GM12873 (cell line): ENCODE measurements at regions not wholly inside any gene's neighbourhood (a gene's known extent, or its start where the extent isn't known, plus 50 kb on each side); places are given as distances from the start of the nearest gene placed in this dataset.

Experiments
- TF ChIP-seq, protein P1 (sequence below): IDR thresholded peaks from 2 replicates; pipeline ENCODE4 v1.5.1; 2012; ENCODE audit warnings: low read depth, mild to moderate bottlenecking, moderate library complexity, low read length, control low read depth; ENCODE audit not compliant: insufficient read depth; ENCODE audit errors: missing control alignments

DNA sequence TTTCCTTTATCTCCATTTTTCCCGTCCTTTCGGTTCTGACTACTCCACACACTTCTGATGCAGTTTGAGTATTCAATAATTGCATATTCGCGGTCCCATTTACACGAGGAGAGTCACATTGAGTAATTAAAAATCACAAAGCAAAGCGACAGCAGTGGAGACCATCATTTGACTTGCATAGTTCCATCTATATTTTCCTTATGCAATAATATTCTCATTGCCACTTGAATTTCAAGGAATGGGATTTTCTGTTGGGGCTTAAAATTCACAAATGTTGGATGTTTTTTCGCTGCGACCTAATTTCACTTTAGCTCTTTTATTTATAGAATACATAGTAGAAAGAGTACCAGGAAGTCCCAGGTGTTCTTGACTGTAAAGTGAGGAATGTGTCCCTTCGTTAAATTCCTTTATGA is 186.8 kb downstream of the ZEB2 start:
- TF ChIP-seq, protein P1, sequence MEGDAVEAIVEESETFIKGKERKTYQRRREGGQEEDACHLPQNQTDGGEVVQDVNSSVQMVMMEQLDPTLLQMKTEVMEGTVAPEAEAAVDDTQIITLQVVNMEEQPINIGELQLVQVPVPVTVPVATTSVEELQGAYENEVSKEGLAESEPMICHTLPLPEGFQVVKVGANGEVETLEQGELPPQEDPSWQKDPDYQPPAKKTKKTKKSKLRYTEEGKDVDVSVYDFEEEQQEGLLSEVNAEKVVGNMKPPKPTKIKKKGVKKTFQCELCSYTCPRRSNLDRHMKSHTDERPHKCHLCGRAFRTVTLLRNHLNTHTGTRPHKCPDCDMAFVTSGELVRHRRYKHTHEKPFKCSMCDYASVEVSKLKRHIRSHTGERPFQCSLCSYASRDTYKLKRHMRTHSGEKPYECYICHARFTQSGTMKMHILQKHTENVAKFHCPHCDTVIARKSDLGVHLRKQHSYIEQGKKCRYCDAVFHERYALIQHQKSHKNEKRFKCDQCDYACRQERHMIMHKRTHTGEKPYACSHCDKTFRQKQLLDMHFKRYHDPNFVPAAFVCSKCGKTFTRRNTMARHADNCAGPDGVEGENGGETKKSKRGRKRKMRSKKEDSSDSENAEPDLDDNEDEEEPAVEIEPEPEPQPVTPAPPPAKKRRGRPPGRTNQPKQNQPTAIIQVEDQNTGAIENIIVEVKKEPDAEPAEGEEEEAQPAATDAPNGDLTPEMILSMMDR: no peak

DNA sequence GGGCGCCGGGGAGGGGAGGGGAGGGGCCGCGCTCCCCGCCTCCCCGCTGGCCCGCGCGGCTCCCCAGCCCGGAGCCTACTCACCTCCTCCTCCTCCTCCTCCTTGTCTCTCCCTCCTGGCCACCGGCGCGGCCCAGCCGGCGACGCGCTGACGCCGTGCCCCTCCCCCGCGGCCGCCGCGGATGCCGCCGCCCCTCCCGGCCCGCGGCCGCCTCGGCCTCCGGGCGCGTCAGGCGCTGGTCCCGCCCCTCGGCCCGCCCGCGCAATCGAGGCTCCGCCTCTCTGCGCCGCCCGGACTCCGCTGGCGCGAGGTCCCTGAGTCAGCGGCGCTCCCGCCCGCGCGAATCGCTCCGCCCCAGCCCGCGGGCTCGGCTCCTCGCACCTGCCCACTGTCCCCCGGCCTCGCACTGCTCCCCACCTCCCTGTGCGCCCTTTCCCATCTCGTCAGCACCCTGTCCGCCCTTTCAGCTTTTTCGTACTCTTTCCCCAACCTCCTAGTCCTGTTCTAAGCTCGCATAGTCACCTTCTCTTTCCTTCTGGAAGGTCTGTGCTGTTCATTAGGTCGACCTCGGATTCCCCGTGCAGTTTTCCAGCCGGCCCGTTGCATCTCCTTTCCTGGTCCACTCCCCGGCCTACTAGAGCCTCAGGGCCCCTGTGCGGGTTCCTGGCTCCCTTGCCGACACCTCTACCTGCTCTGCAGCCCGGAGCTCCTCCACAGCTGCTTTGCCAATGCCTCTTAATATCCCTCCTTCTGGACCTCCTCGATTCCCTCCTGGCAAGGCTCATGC is 187.4 kb downstream of the ZEB2 start:
- TF ChIP-seq, protein P1: no peak

- TF ChIP-seq, protein P1: peak; percentile 25
Observed at GRCh38 chr2:144331674-144332355, 188.1 kb downstream of the ZEB2 start.

DNA sequence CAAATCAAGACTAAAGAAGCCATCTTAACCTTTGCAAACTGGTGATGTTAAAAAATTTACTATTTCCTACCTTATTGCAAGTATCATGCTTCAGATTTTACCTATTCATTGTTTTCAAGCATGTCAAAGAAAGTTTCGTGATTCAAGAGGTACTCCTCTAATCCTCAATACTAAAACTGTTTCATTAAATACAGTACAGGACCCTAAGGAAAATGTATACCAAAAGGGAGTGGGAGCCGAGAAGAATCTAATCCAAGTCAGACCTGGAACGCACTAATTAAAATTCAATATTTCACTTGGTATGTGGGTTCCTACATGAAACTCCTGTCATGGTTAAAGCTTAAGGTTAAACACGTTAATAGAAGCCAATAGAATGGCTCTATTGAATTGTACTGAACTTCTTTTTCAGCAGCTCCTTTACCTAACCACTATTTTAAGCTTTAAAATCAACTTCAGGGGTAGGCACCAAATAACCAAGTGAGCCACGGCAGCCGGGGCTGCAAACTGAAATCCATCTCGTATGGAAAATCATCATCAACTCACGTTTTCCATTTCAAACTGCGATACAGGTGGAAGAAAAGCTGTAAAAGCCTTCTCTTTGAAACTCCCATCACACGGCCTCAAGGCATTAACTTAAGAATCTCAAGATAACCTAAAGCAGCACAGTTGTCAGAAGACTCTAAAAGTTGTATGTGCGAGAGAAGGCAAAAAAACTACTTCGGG is 188.8 kb downstream of the ZEB2 start:
- TF ChIP-seq, protein P1: no peak

DNA sequence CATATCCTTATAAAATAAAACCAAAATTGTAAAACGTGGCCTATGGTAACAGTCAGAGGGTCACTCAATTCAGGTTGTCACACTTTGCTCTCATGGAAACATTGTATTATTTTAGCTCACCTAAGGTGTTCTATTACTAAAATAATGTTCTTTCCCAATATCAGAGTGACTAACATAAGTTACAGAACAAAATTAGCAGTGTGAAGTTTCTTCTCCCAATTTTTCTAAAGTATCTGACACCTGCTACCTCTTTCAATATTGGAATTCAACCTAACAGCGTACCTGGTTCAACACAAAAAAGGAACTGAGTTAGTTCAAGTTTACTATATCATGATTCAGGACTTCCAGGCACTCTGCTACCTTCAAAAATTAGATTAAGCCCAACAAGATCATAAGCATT is 190.4 kb downstream of the ZEB2 start:
- TF ChIP-seq, protein P1: no peak

- TF ChIP-seq, protein P1: no peak
Observed at GRCh38 chr2:144328938-144329337, 191.0 kb downstream of the ZEB2 start.

- TF ChIP-seq, protein P1: no peak
Observed at GRCh38 chr2:144326825-144327224, 193.1 kb downstream of the ZEB2 start.
